T47D (cell line): ENCODE measurements at regions not wholly inside any gene's neighbourhood (a gene's known extent, or its start where the extent isn't known, plus 50 kb on each side); places are given as distances from the start of the nearest gene placed in this dataset.
"Not testable (repeated sequence)": the region's sequence is repeated elsewhere in the genome, so short reads cannot be mapped to it uniquely, and the experiment has no call there.

ENCODE experiments used
- DNase-seq, 2 experiments: peaks; one replicate each; pipeline versions ENCODE4 v3.0.0 to v3.0.0-alpha.2; 2011 to 2012; ENCODE audit warnings: low read depth in 1 of 2, low spot score in 1 of 2
- JUND ChIP-seq: IDR thresholded peaks from 2 replicates; pipeline ENCODE4 v1.6.1; 2012; ENCODE audit warnings: low read depth
- in situ Hi-C: cut with HindIII; loops from 2 replicates; pipeline ENCODE4 v1.10.0; 2016; ENCODE audit warnings: low sequenced_read_pairs, low pct_unique_long_range_greater_than_20kb

GRCh38 chr11:25247336-25247735 is 750.5 kb downstream of the LUZP2 start:
- in situ Hi-C loops = no loop called here
- no peak for DNase-seq
- TF ChIP-seq JUND = no peak

GRCh38 chr11:25252854-25253253 is 756.0 kb downstream of the LUZP2 start:
- no peak for DNase-seq
- in situ Hi-C loops = no loop called here
- TF ChIP-seq JUND = no peak

GRCh38 chr11:25263861-25264260 is 767.0 kb downstream of the LUZP2 start:
- in situ Hi-C loops, DNase-seq: not testable (repeated sequence)

DNA sequence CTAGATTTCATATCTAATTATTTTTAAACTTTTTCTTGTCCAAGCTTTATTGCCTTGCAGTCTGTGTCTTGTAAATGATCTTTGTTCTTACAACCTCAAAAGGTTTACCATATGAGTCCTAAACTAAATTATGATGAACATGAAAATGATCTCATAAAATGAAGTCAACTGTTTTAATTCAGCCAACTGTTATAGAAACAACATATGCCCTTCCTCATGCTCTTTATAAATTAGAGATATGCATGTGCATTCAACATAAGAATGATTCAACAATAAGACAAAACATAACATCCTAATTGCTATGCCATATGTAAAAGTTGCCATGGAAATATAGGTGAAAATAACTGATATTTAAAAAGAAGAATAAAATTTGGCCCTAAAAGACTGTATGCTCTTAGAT is 774.4 kb downstream of the LUZP2 start:
- TF ChIP-seq JUND = no peak
- DNase-seq = no peak
- in situ Hi-C loops = no loop called here

- no peak for TF ChIP-seq JUND
- in situ Hi-C loops = no loop called here
- no peak for DNase-seq
Measured at GRCh38 chr11:25272214-25272613, 775.4 kb downstream of the LUZP2 start.

DNA sequence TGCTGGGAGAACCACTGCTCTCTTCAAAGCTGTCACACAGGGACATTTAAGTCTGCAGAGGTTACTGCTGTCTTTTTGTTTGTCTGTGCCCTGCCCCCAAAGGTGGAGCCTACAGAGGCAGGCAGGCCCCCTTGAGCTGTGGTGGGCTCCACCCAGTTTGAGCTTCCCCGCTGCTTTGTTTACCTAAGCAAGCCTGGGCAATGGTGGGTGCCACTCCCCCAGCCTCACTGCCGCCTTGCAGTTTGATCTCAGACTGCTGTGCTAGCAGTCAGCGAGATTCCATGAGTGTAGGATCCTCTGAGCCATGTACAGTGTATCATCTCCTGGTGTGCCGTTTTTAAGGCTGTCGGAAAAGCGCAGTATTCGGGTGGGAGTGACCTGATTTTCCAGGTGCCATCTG is 784.0 kb downstream of the LUZP2 start:
- in situ Hi-C loops, DNase-seq: not testable (repeated sequence)

DNA sequence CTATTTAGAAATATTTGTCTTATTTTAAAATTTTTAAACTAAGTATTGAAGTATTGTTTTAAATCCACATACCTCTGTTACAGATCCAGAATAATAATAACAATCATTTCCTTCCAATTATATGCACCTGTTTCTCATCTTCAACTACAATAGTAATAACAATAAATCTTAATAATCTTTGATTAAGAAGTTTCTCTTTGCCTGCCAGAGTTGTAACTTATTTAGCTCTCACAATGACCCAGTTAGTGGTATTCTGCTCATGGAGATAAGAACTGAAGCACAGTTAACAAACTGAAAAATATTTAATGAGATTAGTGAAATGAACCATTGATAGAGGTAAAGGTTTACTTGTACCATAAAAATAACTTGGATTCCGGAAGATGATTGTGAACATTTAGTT is 796.3 kb downstream of the LUZP2 start:
- no peak for TF ChIP-seq JUND
- in situ Hi-C loops = no loop called here
- DNase-seq = no peak

- DNase-seq = no peak
- TF ChIP-seq JUND = no peak
- in situ Hi-C loops = no loop called here
Measured at GRCh38 chr11:25298450-25298849, 801.6 kb downstream of the LUZP2 start.

- no peak for TF ChIP-seq JUND
- in situ Hi-C loops = no loop called here
Measured at GRCh38 chr11:25309818-25310217, 813.0 kb downstream of the LUZP2 start.

GRCh38 chr11:25317216-25317615 is 820.4 kb downstream of the LUZP2 start:
- in situ Hi-C loops = no loop called here
- no peak for TF ChIP-seq JUND
- DNase-seq = no peak

More at GRCh38 chr11:25309818-25310217, 813.0 kb downstream of the LUZP2 start:
- no peak for DNase-seq

DNA sequence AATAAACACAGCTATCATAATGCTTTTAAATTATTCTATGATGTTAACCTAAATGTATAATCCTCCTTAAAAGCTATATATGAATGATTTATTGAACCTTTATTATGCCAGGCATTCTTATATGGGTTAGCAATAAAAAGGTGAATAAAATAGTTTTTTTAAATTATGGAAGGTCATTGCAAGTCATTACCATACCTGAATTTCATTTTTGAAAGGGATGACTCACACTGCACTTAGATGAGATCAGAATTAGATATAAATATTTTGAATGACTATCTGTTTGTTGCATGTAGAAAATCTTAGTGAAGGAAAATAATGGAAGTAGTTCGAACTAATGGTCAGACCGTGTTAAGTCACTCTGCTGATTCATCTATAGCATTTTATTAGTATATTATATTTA is 822.3 kb downstream of the LUZP2 start:
- no peak for DNase-seq
- in situ Hi-C loops = no loop called here
- no peak for TF ChIP-seq JUND

GRCh38 chr11:25327656-25328055 is 830.8 kb downstream of the LUZP2 start:
- DNase-seq = no peak
- in situ Hi-C loops = no loop called here
- no peak for TF ChIP-seq JUND

DNA sequence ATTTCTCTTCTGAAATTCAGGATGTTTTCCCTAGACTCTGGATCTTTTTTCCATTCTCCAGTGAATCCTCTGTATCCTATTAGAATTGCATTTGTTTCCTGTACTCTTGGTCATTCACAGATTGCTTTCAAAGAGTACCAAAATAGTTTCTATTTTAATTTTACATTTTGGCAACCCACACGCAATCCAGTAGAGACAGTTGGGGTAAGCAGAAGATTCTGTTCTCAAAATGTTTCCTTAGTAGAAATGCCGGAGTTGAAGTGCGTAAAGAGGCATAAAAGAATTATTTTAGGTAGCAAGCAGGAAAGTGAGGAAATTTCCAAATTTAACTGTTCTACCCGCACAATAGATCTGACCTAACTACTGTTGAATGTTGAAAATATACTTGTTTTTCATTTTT is 842.4 kb downstream of the LUZP2 start:
- in situ Hi-C loops = no loop called here
- DNase-seq = no peak
- no peak for TF ChIP-seq JUND

- TF ChIP-seq JUND = no peak
- in situ Hi-C loops = no loop called here
- DNase-seq = peak in 1 of 2 experiments; percentile 9
Measured at GRCh38 chr11:25349537-25349936, 852.7 kb downstream of the LUZP2 start.
